ENCODE measurements at regions not wholly inside any gene's neighbourhood (a gene's known extent, or its start where the extent isn't known, plus 50 kb on each side); places are given as distances from the start of the nearest gene placed in this dataset.
A peak's percentile ranks its signal among the peaks of the same experiment; 100 is the strongest.

DNA sequence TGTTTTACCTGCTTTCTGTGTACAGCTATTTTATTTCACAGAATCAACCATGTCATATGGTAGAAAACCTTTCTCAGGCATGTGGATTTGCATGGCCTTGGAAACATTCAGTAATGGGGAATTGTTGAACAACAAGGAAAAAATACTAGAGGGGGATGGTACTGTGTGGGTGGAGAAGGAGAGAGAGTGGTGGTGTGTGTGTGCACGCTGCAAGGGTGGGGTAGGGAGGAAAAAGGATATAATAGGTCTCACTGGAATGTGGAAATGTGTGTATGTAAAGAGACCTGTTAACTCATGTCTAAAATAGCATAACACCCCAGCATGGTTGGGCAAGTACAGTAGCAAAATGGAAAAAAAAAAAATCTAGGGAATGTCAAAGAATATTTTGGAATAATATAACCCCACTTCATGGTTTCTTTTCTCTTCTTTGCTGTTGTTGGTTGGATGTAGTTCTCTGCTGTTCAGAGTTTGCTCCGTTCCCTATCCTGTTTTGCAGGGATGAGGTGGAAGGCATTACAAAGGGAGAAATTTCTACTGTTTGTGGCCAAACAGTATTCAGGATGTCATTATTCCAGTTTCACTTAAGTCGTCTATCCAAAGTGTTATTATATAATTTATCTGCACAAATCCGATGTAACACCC is 93.9 kb upstream of the CITED2 start:
- H3K4me3 ChIP-seq: no peak overlapping the region
- H3K79me2 ChIP-seq (ENCODE audit: control insufficient read depth, insufficient read depth, low read length): no peaks in the 10 kb centered on the region
- DNase-seq (ENCODE audit: extremely low read depth in 1 of 4, low spot score in 3 of 4) (no peak), ATAC-seq (peak; percentile 66), FAIRE-seq (no peak)
- H4K20me1 ChIP-seq (replicated peaks; ENCODE audit: control insufficient read depth, insufficient read depth, low read length): no peaks in the 10 kb centered on the region
- no TSS peak for BruUV-seq (replicated peaks)
- intact Hi-C loops (cut with micrococcal nuclease): no loop called here
- 0 out of 2 replicates have a peak, but pooled peaks have one; percentile 39 for TF ChIP-seq DPF2 (IDR thresholded peaks at IDR 0.05)
- TF ChIP-seq ELF4 (CRISPR knock-in tag; IDR thresholded peaks at IDR 0.05): peak; percentile 26; the same call in 1 of the 2 replicates
- no peak for TF ChIP-seq C11orf30 (IDR thresholded peaks at IDR 0.05; ENCODE audit: low read depth)
- no peak for TF ChIP-seq ZNF175 (CRISPR knock-in tag; IDR thresholded peaks at IDR 0.05; ENCODE audit: low read depth)
- no peak for TF ChIP-seq TBP (optimal IDR thresholded peaks at IDR 0.05; ENCODE audit: low read depth, low read length)
- no peak for TF ChIP-seq KLF10 (CRISPR knock-in tag; IDR thresholded peaks at IDR 0.05)
- TF ChIP-seq ZNF76 (CRISPR knock-in tag; IDR thresholded peaks at IDR 0.05; ENCODE audit: borderline replicate concordance): no peak
- TF ChIP-seq KDM1A (IDR thresholded peaks at IDR 0.05): peak in 1 of 2 experiments; percentile 55; a peak in 1 of 4 replicates
- no peak for TF ChIP-seq RUNX1 (IDR thresholded peaks at IDR 0.05; ENCODE audit: low read depth)
- TF ChIP-seq EGR1 (conservative IDR thresholded peaks at IDR 0.05): peak; percentile 93
- no peak for TF ChIP-seq CBX1 (IDR thresholded peaks at IDR 0.05; ENCODE audit: low read depth)
- no peaks in the 10 kb centered on the region for H3K27me3 ChIP-seq (ENCODE audit: control insufficient read depth in 2 of 2, insufficient read depth in 2 of 2, low read length in 2 of 2)
- POLR2A ChIA-PET: interaction anchor here (0.7 to 1.0 kb wide), 3 partner anchors 13 to 161 kb away, joined by 4 to 6 read pairs (median 5); no protein-coding TSS in a partner anchor
- H3K9me3 ChIP-seq (replicated peaks; ENCODE audit: control insufficient read depth, insufficient read depth, low read depth, low read length): no peaks in the 10 kb centered on the region
- H3K27ac ChIP-seq (ENCODE audit: extremely low read depth, low read depth, low read length): no peak overlapping the region
- peak overlapping the region; percentile 61 for H2AFZ ChIP-seq (ENCODE audit: low read depth, low read length)
- in situ Hi-C loops (cut with MboI): no loop called here
- peaks cover 3 to 15% of the 10 kb centered on the region in 2 experiments; a peak in 3 of 5 replicates for H3K4me1 ChIP-seq (replicated peaks in 1 of 2; ENCODE audit: control insufficient read depth in 2 of 2, insufficient read depth in 2 of 2, low read length in 2 of 2)
- peak overlapping the region; percentile 17; the same call in 1 of the 2 replicates for H3K4me2 ChIP-seq (ENCODE audit: insufficient read depth, low read length)
- no peaks in the 10 kb centered on the region for H3K36me3 ChIP-seq (ENCODE audit: control insufficient read depth, insufficient read depth, low read length)
- H3K9ac ChIP-seq (ENCODE audit: insufficient read depth in 1 of 2, low read depth in 2 of 2, low read length in 2 of 2): peak overlapping the region in 1 of 2 experiments; percentile 23; a peak in 1 of 4 replicates
- CTCF ChIA-PET (ENCODE audit: low intra/inter-chr PET ratio): no interaction called here
- H3K9me1 ChIP-seq (ENCODE audit: control insufficient read depth, insufficient read depth, low read length): no peaks in the 10 kb centered on the region
- WGBS (ENCODE audit: insufficient coverage, low coverage, missing lambda C conversion rate): 53% methylated on average over 4 of the region's 4 CpGs

Measured in K562 (cell line).